ENCODE measurements at regions not wholly inside any gene's neighbourhood (a gene's known extent, or its start where the extent isn't known, plus 50 kb on each side); places are given as distances from the start of the nearest gene placed in this dataset.
A peak's percentile ranks its signal among the peaks of the same experiment; 100 is the strongest.
"Not testable (repeated sequence)": the region's sequence is repeated elsewhere in the genome, so short reads cannot be mapped to it uniquely, and the experiment has no call there.

DNA sequence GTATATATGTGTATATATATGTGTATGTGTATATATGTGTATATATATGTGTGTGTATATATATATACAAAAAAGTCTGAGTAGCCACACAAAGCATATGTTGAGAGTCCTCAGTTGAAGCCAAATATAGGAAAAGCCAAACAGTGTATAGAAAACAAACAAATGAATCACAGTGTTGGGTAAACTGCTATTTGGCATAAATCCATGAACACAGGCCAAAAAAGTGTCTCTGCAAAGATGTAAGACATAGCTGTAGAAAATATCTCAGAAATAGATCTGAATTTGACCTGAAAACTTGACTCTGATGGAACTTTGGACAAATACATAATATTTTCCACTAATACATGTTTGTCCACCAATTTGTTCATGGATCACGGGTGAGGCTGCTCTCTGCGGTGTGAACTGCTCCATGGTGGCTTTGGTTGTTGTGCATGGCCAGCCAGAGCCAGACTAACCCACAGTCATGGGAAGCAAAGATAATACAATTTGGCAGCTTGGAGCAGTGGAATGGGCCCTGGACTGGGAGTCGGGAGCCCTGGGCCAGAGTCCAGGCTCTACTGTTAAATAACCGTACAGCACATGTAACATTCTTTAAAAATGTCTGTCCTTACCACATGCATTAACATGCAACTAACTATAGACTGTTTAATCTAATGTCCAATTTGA, 76.9 kb upstream of the EED start:
- DNase-seq (ENCODE audit: low spot score): no peak

DNA sequence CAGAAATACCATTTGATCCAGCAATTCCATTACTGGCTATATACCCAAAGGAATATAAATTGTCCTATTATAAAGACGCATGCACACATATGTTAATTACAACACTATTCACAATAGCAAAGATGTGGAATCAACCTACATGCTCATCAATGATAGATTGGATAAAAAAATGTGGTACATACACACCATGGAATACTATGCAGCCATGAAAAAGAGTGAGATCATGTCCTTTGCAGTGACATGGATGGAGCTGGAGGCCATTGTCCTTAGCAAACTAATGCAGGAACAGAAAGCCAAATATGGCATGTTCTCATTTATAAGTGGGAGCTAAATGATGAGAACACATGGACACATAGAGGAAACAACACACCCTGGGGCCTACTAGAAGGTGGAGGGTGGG, 78.3 kb upstream of the EED start:
- DNase-seq (ENCODE audit: low spot score): not testable (repeated sequence)

DNA sequence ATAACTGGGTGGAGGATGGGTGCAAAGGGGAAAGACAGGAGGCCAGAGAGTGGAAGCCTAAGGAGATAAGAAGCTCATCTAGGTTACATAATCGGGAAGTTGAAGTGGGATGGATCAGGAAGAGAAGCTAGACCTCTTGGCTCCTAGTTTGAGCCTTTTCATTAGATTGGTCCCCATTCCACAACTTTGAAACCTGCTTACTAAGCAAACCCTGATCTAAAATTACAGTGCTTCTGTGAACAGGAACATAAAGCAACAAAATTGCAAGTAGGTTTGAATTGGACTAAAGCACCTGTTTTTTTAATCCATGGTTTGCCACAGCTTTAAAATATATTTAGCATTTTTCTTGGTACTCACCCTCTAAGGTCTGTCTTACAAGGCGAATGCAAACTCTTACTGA, 80.4 kb upstream of the EED start:
- DNase-seq (ENCODE audit: low spot score): no peak

DNA sequence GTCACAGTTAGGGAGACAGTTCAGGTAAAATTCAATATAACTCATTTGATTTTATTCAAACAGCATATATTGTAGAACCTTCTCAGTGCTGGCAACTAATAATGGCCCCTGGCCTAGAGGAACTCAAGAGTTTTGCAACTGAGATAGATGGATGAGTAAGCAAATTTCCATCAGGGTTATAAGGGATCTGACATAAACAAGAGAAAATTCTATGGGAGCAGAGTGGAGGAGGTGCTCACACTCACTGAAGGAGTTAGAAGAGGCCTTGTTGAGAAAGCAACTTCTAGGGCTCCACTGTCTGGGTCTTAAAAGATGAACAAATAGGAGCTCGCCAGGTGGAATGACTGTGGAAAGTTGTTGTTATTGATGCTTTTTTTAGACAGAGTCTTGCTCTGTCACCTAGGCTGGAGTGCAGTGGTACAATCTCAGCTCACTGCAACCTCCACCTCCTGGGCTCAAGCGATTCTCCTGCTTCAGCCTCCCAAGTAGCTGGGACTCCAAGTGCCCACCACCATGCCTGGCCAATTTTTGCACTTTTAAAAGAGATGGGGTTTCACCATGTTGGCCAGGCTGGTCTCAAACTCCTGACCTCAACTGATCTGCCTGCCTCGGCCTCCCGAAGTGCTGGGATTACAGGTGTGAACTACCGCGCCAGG, 81.2 kb upstream of the EED start:
- not testable (repeated sequence) for DNase-seq (ENCODE audit: low spot score)

DNA sequence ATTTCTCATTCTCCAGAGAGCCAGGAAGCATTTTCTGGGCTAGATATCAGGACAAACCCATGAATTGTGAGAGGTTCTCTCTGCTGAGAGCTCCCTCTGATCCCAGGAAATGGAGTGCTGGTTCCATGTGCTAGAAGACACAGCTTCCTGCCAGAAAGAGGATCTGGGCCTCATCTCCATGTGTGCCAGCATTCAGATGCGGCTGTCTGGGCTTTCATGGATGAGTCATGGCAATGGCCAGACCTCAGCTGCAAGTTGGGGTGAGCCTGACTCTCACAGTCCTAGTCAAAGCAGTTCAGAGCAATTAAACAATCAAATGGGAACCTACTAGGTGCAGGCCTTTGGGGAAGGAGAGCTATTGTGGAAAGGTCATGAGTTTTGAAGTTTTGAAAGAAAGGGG, 82.3 kb upstream of the EED start:
- no peak for DNase-seq (ENCODE audit: low spot score)

DNA sequence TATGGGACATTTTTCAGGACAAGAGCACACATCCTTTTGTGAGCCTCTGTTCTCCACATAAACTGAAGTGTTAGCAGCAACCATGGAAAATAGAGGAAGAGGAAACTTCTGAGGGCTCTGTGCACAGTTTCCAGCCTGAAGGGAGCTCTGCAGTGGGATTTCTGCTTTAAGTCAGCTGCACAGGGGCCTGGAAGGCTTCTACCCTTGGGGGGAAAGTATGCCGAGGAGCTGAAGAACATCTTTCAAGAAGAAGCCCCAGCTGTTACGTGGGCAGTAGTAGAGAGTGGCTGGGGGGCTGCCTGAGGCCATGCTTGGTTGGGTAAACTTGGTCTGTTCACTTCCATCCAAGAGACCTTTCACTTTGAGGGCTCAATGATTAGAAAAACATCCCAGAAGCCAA, 82.7 kb upstream of the EED start:
- DNase-seq (ENCODE audit: low spot score): no peak

DNA sequence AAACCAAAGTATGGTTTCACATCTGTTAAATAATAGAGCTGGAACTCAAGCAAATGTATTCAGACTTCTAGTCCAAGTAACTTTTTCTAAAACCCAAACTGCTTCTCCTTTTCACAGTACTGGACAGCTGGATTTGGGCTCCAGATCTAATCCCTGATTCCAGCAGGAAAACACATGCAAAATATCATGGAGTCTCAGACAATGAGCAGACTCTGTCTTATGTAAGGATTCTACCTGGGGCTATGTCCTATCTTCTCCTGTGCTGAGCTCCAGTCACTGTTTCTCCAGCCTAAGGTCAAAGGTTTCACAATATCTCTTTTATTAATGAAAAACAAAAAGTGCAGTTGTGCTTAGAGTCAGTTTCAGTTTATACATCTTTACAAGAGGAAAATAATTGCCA, 83.2 kb upstream of the EED start:
- no peak for DNase-seq (ENCODE audit: low spot score)

DNA sequence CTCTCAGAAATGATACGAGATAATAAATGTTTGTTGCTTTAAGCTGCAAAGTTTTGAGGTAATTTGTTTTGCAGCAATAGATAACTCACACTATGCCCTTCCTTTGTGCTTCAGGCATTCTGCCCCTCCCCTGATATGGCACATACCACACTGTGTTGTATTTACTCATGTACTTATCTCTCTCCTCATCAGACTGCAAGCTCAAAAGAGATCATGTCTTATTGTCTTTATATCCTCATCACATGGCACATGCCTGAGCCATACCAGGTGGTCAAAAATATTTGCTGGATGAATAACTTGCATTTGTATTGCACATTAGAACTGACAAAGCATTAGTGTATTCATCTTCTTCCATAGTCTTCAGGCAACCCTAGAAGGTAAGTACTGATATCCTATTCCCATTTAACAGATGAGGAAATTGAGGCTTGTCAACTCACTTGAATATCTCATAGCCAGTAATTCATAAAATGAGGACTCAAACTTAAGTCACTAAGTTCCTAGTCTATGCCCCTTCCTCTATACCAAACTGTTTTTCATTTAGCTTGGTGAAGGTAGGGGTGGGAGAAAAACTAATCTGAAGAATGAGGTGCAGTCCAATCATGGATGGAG, 83.9 kb upstream of the EED start:
- no peak for DNase-seq (ENCODE audit: low spot score)

DNA sequence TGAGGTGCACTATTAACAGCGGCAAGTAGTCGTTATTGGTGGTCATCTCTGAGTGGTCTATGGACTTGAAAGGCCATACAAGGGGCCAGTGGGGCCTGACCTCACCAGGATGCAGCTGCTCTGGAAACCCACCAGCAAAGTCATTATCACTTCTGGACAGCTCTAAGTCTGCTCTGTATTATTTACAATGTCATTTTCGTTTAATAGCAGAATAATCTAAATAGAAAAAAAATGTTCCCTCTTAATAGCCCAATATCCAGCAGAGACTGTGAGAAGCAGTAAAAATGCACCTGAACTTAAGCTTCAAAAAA, 85.0 kb upstream of the EED start:
- DNase-seq (ENCODE audit: low spot score): no peak

DNA sequence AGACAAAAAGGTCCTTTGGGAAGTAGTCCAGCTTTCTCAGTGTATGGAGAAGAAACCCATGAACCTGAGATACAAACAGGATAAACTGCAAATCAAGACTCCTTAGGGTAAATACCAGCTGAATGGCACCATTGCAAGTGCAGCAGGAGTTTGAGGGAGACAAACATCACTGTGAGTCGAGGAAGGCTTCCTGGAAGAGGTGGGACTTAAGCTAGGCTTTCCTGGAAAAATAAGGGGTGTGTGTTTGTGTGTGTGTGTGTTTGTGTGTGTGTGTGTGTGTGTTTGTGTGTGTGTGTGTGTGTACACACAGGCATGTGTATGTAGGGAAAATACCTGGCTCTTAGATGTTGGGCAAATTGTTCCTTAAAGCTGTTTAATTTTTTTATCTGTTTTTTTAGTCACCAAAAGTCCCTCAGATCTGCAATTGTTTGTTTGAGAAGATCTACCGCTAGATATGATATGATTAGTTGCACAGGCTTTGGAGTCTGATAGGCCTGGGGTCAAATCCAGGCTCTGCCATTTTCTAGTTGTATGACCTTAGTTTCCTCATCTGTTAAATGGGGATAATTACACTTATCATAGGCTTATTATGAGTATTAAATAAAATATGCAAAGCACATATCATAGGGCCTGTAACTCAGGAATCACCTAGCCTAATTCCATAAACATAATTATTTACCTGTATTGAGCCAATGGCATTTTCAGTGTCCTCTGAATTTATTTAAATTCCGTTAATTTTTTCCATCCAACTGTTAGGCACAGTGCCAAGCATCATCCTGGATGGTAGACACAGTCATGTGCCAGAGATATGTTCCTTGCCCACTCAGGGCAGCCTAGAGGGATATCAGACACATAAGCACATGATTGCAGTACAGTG, 85.6 kb upstream of the EED start:
- no peak for DNase-seq (ENCODE audit: low spot score)

DNA sequence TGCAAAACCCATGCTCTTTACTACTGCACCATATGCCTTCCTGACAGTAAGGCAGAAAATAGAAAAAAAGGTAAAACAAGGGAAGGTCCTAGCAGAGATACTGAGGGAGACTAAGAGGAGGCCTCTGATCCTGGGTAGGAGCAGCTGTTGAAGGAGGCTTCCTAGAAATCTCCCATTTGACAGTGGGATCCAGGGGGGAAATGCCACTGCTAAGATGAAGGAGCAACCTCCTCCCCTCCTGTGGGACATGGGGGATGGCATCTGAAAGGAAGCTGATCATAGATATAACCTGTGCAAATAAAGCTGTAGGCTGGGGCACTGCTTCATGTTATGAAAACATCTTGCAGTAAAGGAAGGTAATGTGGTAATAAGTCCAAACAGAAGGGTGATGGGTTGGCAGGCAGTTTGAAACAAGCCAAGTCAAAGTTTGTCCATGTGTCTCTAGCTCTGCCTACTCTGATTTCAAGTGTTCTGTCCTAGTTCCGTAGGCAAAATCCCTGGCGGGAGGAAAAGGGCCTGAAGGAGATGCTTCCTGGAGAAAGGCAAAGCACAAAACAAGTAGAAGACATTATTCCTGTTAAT, 86.7 kb upstream of the EED start:
- DNase-seq (ENCODE audit: low spot score): no peak

DNA sequence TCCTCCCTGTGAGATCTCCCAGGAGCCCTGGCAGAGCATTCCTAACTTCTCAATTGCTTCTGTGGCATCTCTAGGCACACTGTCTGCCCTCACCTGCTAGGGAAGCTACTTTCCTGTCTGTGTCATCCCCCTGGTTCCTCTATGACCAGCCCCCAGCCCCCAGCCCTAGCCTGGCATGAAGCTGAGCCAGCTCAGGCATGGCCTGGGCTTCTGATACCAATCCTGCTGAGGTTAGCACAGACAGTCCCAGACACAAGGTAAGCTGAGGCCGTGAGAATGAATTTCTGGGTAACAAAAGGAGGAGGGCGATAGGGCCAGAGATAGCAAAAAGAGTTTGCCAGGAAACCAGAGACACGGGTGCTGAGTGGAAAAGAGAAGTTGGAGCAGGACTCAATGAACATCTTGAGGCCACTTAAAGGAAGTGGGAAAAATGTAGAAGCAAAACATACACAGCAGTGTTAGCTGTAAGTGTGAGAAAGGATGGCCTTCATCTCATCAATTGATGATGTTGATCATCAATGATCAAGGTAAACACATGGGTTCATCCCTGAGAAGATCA, 87.6 kb upstream of the PICALM start:
- DNase-seq (ENCODE audit: low spot score): no peak

DNA sequence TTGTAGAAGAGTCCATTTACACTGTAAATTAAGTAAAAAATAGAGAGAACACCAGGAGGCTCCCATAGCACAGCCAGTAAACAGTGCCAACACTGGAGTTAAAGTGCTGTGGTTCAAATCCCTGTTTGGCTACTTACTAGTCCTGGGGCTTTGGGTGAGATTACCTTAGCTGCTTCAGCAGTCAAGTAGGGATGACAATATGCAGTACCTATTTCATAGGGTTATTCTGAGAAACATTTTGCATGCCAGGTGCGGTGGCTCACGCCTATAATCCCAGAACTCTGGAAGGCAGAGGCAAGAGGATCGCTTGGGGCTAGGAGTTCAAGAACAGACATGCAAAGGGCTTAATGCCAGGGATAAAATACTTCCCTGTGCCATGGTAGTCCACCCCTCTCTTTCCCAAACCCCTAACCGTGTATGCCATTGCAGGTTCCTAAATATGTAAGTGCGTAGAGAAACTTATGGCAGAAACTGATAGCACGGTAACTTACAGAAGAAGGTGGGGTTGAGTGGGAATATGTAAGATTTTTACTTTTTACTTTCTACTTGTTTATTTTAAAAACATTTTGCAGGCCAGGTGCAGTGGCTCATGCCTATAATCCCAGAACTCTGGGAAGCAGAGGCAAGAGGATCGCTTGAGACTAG, 86.4 kb upstream of the PICALM start:
- no peak for DNase-seq (ENCODE audit: low spot score)

DNA sequence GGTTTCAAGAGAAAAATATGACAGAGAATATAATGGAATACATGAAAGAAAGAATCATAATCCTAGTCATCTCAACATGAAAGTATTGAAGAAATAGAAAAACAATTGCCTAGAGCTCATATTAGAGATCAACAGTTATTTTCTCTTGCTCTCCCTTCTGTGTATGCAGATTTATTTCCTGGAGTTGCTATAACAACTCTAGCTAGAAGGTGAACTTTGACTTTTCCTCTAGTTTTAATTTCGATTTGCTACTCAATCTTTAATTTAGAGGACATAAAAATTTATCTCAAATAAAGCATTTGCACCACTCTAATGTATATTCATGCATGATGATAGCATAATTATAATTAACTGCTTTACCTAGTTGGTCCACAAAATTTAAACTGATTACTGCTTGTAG, 84.6 kb upstream of the PICALM start:
- no peak for DNase-seq (ENCODE audit: low spot score)

DNA sequence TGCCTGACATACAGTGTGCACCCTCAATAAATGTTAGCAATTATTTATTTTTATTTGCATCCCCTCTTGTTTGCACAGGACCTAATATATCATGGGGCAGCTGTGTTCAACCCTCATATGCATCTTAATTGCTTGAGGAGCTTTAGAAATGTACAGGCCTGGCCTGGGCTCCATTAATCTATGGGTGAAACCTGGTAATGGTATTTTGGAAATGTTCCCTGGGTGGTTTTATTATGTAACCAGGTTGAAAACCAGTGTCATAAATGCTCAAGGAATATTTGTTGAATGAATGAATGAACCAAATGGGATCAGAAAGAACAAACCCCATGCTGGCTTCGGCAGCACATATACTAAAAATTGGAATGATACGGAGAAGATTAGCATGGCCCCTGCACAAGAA, 84.0 kb upstream of the PICALM start:
- no peak for DNase-seq (ENCODE audit: low spot score)

DNA sequence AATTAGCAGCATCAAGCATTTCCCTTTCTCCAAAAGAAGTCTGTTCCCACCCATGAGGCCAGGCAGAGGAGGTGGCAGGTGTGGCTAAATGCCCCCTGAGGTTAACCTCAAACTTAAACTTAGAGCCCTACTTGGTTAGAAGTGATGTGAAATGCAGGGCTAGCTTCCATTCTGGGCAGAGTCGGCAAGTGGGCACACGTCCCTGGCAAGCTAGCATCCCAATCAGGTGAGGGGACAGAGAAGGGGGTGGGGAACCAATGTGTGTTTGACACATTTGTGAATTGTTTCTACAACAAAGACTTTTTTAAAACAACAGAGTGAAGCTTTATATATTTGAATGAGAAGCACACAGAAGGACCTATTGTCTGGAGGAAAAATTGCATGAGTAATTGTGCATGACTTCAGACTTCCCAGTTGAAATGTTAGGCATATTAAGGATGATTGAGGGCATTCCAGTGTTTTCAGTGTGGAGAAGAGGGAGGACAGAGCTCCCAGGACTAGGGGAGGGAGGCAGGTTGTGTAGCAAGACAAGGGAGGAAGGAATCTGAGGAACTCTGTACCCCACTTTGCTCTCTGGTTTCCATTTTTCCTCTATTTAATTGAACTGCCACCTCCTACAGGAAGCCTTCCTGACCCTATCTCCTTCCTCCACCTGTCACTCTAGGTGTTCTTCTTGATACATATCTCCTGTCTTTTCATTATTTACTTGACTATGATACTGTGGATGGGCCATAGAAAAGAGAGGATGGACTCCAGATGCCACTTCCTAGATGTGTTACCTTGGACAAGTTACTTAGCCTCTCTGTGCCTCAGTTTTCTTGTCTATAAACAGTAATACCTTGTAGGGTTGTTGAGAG, 83.3 kb upstream of the PICALM start:
- peak; percentile 93 for DNase-seq (ENCODE audit: low spot score)

DNA sequence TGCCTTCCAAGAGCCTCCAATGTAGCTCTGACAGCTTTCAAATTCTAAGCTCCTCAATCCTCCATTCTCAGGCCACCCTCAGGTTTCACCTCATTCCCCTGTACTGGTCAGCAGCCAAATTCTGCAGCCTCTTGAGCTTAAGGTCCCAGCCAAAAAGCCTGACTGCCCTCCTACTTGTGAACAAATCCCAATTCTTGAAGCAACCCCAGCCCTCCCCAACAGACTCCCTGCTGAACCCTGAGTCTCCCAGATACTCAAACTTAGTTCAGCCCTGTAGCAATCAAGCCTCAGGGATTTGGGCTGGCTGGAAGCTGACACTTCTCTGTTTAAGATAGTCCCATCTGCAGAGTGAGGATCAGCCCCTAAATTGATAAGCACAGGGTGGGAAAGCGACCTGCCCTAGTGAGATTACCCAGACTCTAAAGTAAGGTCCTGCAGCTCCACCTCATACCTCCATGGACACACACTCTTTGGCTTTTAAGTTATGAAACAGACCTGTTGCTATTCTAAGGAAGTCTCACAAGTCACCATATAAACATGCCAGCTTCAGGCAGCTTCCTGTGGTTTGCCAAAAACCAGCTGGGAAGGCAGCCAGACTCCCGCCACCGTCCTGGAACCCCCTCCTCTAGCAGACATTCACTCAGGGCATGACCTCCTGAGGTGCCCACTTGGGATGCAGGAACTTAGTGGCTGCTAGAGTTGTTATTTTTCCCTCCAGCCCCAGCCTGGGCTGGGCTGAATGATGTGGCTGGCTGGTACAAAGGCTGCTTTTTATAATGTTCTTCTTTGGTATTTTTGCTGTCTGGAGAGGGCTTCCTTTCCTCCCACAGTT, 82.5 kb upstream of the PICALM start:
- peak; percentile 85 for DNase-seq (ENCODE audit: low spot score)

DNA sequence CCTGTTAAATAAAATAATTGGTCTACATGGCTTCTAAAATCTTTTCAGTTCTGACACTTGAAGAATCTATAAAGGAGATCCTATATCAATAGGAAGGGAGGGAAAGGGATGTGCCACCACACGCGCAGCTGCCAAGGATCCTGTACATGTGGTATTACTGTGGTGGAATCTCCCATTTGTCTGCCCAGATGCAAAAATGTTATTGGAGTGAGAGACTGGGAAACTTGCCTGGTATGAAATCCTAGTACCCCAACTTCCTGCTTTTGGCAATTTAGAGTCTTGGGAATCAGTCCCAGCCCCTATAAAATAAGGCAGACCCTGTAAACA, 81.9 kb upstream of the PICALM start:
- DNase-seq (ENCODE audit: low spot score): no peak

DNA sequence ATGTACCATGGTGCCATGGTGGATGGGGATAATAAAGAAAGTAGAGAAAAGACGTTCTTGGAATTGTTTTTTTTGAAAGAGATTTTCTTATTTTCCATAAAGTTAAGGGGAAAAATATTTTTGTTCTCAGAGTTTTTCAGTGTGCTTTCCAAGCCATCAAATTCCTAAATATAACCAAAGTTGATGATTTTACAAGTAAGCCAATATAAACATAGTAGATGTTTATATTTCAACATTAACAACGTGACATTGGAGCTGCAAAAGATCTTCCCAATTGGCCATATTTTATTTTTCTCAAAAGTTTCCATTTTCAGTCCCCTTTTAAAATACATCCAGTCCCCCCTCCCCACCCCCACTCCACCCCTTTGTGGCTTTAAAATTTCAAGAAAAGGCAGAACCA, 80.9 kb upstream of the PICALM start:
- DNase-seq (ENCODE audit: low spot score): no peak

DNA sequence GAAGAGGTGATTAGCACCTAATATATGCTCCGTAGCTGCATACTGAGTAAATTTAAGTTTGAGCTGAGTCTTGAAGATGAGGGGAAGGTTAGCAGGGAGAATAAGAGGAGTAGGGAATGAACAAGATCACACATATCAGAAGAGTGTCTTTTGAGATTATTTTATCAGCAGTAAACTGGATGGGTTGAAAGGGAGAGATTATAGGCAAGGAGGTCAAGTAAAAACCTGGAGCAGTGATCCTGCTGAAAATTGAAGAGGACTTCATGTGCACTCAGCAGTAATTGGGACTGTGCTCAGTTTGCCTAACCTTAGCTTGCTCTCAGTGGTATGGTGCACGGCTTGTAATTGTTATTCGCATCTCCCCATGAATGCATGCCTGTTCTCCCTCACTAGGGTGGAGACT, 79.5 kb upstream of the PICALM start:
- no peak for DNase-seq (ENCODE audit: low spot score)

Data from putamen (tissue), 1 donor.